GM23248 (cell line): ENCODE measurements at regions not wholly inside any gene's neighbourhood (a gene's known extent, or its start where the extent isn't known, plus 50 kb on each side); places are given as distances from the start of the nearest gene placed in this dataset.

ENCODE experiments used
- DNase-seq: peaks from one replicate; pipeline ENCODE4 v3.0.0-alpha.2; 2015
- H2AFZ ChIP-seq: fragments of 200-600 bp; sonication (generic); 2 replicates; pipeline ENCODE4 v1.6.1; 2016; ENCODE audit warnings: antibody characterized with exemption
- H3F3A ChIP-seq: fragments of 200-600 bp; sonication (generic); 2 replicates; pipeline ENCODE4 v1.6.1; 2016; ENCODE audit warnings: mild to moderate bottlenecking, antibody characterized with exemption, mixed run types; ENCODE audit not compliant: insufficient read depth
- H3K27ac ChIP-seq: fragments of 200-600 bp; sonication (generic); 2 replicates; pipeline ENCODE4 v1.5.1; 2016; ENCODE audit warnings: mild to moderate bottlenecking
- H3K27me3 ChIP-seq: fragments of 200-600 bp; sonication (generic); replicated peaks from 2 replicates; pipeline ENCODE4 v1.6.1; 2016; ENCODE audit warnings: mild to moderate bottlenecking; ENCODE audit not compliant: insufficient read depth
- H3K36me3 ChIP-seq: fragments of 200-600 bp; sonication (generic); 2 replicates; pipeline ENCODE4 v1.6.1; 2016; ENCODE audit warnings: low read depth, mild to moderate bottlenecking
- H3K4me1 ChIP-seq: fragments of 200-600 bp; sonication (generic); 2 replicates; pipeline ENCODE4 v1.6.1; 2016; ENCODE audit warnings: mild to moderate bottlenecking; ENCODE audit not compliant: insufficient read depth
- H3K4me2 ChIP-seq: fragments of 200-600 bp; sonication (generic); one replicate; pipeline ENCODE4 v1.6.1; 2016; ENCODE audit warnings: mild to moderate bottlenecking; ENCODE audit not compliant: unreplicated experiment
- H3K4me3 ChIP-seq: fragments of 200-600 bp; sonication (generic); 2 replicates; pipeline ENCODE4 v1.5.1; 2016; ENCODE audit warnings: mild to moderate bottlenecking
- H3K79me2 ChIP-seq: fragments of 200-600 bp; sonication (generic); 2 replicates; pipeline ENCODE4 v1.6.1; 2016; ENCODE audit warnings: mild to moderate bottlenecking; ENCODE audit not compliant: insufficient read depth
- H3K9ac ChIP-seq: fragments of 200-600 bp; sonication (generic); 2 replicates; pipeline ENCODE4 v1.6.1; 2016; ENCODE audit warnings: mild to moderate bottlenecking
- H3K9me2 ChIP-seq: fragments of 200-600 bp; sonication (generic); 2 replicates; pipeline ENCODE4 v1.6.1; 2016; ENCODE audit warnings: mixed run types, mild to moderate bottlenecking, moderate library complexity; ENCODE audit not compliant: insufficient read depth
- H3K9me3 ChIP-seq: fragments of 200-600 bp; sonication (generic); one replicate; pipeline ENCODE4 v1.6.1; 2017; ENCODE audit warnings: low read depth
- H4K20me1 ChIP-seq: fragments of 200-600 bp; sonication (generic); 2 replicates; pipeline ENCODE4 v1.6.0; 2016; ENCODE audit not compliant: insufficient read depth
- EZH2 ChIP-seq: fragments of 200-600 bp; sonication (generic); IDR thresholded peaks from 2 replicates; pipeline ENCODE4 v1.6.1; 2018; ENCODE audit warnings: antibody characterized with exemption, mild to moderate bottlenecking; ENCODE audit not compliant: insufficient read depth, poor library complexity, severe bottlenecking
- EZH2phosphoT487 ChIP-seq: fragments of 200-600 bp; sonication (generic); IDR thresholded peaks from 2 replicates; pipeline ENCODE4 v1.6.1; 2018; ENCODE audit warnings: antibody characterized with exemption, moderate library complexity, mild to moderate bottlenecking, low read depth; ENCODE audit not compliant: insufficient read depth
- WGBS, 2 experiments: methylation state at CpG; one replicate each; pipeline ENCODE4 v1.1.6; 2015 to 2017; ENCODE audit warnings: low lambda C conversion rate in 2 of 2, low coverage in 1 of 2; ENCODE audit errors: missing lambda C conversion rate in 2 of 2; 5-methylcytosine and 5-hydroxymethylcytosine counted together
- in situ Hi-C: fragments of 300-500 bp; cut with MboI; formaldehyde crosslinking; loops from 2 replicates; pipeline ENCODE4 v1.15.0; 2020

- H3K79me2 ChIP-seq = no peaks in the 10 kb centered on the region
- H4K20me1 ChIP-seq = no peaks in the 10 kb centered on the region
- TF ChIP-seq EZH2 (no peak), EZH2phosphoT487 (no peak)
- H3K4me1 ChIP-seq = no peaks in the 10 kb centered on the region
- H3K4me3 ChIP-seq = no peak overlapping the region
- H3K9me3 ChIP-seq = no peaks in the 10 kb centered on the region
- no peak overlapping the region for H2AFZ ChIP-seq
- no peaks in the 10 kb centered on the region for H3K36me3 ChIP-seq
- H3K27me3 ChIP-seq = no peaks in the 10 kb centered on the region
- WGBS, 2 experiments = 30 to 31% methylated on average over 9 of the region's 9 CpGs
- no peak overlapping the region for H3K27ac ChIP-seq
- no peak overlapping the region for H3K9ac ChIP-seq
- no peaks in the 10 kb centered on the region for H3F3A ChIP-seq
- H3K9me2 ChIP-seq = no peaks in the 10 kb centered on the region
- in situ Hi-C loops = no loop called here
- no peak for DNase-seq
- no peak overlapping the region for H3K4me2 ChIP-seq
Measured at GRCh38 chr5:117207088-117207668, 632.6 kb upstream of the SEMA6A start.

- TF ChIP-seq EZH2phosphoT487 (no peak), EZH2 (no peak)
- Histone ChIP-seq H3K9ac (no peak overlapping the region), H2AFZ (no peak overlapping the region), H3K4me1 (no peaks in the 10 kb centered on the region), H3K36me3 (no peaks in the 10 kb centered on the region), H3K4me3 (no peak overlapping the region), H3K27ac (no peak overlapping the region), H4K20me1 (no peaks in the 10 kb centered on the region), H3K9me2 (no peaks in the 10 kb centered on the region), H3K27me3 (no peaks in the 10 kb centered on the region), H3F3A (no peaks in the 10 kb centered on the region), H3K79me2 (no peaks in the 10 kb centered on the region), H3K9me3 (no peaks in the 10 kb centered on the region), H3K4me2 (no peak overlapping the region)
- no peak for DNase-seq
- WGBS, 2 experiments = 0% methylated on average over 2 of the region's 2 CpGs
- in situ Hi-C loops = no loop called here
Measured at GRCh38 chr5:117205894-117206293, 631.3 kb upstream of the SEMA6A start.

- H2AFZ ChIP-seq = no peak overlapping the region
- no peak for DNase-seq
- no peak overlapping the region for H3K4me2 ChIP-seq
- no peaks in the 10 kb centered on the region for H4K20me1 ChIP-seq
- H3K27ac ChIP-seq = no peak overlapping the region
- H3F3A ChIP-seq = no peaks in the 10 kb centered on the region
- H3K27me3 ChIP-seq = no peaks in the 10 kb centered on the region
- TF ChIP-seq EZH2 (no peak), EZH2phosphoT487 (no peak)
- H3K4me3 ChIP-seq = no peak overlapping the region
- H3K9me3 ChIP-seq = no peaks in the 10 kb centered on the region
- H3K4me1 ChIP-seq = no peaks in the 10 kb centered on the region
- in situ Hi-C loops = no loop called here
- WGBS, 2 experiments = 14 to 20% methylated on average over 10 of the region's 10 CpGs
- H3K36me3 ChIP-seq = no peaks in the 10 kb centered on the region
- no peaks in the 10 kb centered on the region for H3K9me2 ChIP-seq
- H3K79me2 ChIP-seq = no peaks in the 10 kb centered on the region
- H3K9ac ChIP-seq = no peak overlapping the region
Measured at GRCh38 chr5:117204926-117205869, 630.6 kb upstream of the SEMA6A start.

GRCh38 chr5:117204404-117204803, 629.8 kb upstream of the SEMA6A start:
- Histone ChIP-seq H3K27me3 (no peaks in the 10 kb centered on the region), H3K4me2 (no peak overlapping the region), H3K36me3 (no peaks in the 10 kb centered on the region), H3K27ac (no peak overlapping the region), H2AFZ (no peak overlapping the region), H3F3A (no peaks in the 10 kb centered on the region), H3K9me3 (no peaks in the 10 kb centered on the region), H3K79me2 (no peaks in the 10 kb centered on the region), H3K4me1 (no peaks in the 10 kb centered on the region), H3K4me3 (no peak overlapping the region), H4K20me1 (no peaks in the 10 kb centered on the region), H3K9ac (no peak overlapping the region), H3K9me2 (no peaks in the 10 kb centered on the region)
- in situ Hi-C loops = no loop called here
- 31 to 32% methylated on average over 4 of the region's 4 CpGs for WGBS, 2 experiments
- DNase-seq = no peak
- TF ChIP-seq EZH2 (no peak), EZH2phosphoT487 (no peak)
